ENCODE measurements at regions not wholly inside any gene's neighbourhood (a gene's known extent, or its start where the extent isn't known, plus 50 kb on each side); places are given as distances from the start of the nearest gene placed in this dataset.
A peak's percentile ranks its signal among the peaks of the same experiment; 100 is the strongest.

DNA sequence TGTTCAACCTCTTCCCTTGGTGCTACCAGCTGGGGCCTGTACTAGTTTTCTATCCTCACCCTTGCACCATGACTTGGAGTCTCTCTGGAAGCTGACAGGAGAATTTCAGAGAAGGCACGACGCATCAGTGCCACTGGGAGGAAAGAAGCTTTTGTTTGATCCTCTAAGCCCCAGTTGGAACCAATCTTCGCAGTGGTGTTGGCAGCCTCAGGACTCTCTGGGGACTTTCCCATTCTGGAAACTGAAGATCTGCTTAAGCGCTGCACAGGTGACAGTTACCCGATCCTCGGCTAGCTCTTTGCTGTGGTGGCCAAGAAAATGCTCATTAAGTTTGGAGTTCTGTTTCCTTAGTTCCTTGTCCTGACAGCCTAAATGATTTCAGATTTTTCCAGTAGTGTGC lies 222.3 kb downstream of the RHOU start:
- no peaks in the 10 kb centered on the region for H3K4me1 ChIP-seq
- no peak overlapping the region for H3K27ac ChIP-seq
- intact Hi-C loops (cut with DNase I) = no loop called here
- no peaks in the 10 kb centered on the region for H3K36me3 ChIP-seq
- no peaks in the 10 kb centered on the region for H3K9me3 ChIP-seq
- ATAC-seq (no peak), DNase-seq (no peak)
- H3K4me3 ChIP-seq = no peak overlapping the region
- TF ChIP-seq, protein P1, sequence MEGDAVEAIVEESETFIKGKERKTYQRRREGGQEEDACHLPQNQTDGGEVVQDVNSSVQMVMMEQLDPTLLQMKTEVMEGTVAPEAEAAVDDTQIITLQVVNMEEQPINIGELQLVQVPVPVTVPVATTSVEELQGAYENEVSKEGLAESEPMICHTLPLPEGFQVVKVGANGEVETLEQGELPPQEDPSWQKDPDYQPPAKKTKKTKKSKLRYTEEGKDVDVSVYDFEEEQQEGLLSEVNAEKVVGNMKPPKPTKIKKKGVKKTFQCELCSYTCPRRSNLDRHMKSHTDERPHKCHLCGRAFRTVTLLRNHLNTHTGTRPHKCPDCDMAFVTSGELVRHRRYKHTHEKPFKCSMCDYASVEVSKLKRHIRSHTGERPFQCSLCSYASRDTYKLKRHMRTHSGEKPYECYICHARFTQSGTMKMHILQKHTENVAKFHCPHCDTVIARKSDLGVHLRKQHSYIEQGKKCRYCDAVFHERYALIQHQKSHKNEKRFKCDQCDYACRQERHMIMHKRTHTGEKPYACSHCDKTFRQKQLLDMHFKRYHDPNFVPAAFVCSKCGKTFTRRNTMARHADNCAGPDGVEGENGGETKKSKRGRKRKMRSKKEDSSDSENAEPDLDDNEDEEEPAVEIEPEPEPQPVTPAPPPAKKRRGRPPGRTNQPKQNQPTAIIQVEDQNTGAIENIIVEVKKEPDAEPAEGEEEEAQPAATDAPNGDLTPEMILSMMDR (IDR thresholded peaks at IDR 0.05) = no peak
- H3K27me3 ChIP-seq = no peaks in the 10 kb centered on the region

DNA sequence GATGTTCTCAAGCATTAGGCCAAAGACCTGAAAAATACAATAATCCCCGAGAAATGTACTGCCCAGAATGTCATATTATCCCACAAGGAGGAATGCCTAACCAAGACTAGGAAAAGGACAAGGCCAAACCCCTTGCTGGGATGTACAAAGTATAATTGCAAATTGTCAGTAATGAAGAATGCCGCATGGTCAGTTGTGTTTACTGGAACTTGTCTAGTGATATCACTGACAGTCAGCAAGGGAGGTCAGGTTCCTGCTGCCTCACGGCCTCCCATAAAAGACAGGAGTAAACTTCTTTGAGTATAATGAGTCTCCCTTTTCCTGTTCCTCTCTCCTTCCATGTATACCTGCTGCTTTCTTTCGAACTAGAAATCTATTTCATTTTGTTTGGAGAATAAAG lies 222.8 kb downstream of the RHOU start:
- ATAC-seq = no peak

GRCh38 chr1:228958741-228959140 lies 223.5 kb downstream of the RHOU start:
- DNase-seq (no peak), ATAC-seq (no peak)
- Histone ChIP-seq H3K4me3 (no peak overlapping the region), H3K36me3 (no peaks in the 10 kb centered on the region), H3K27me3 (no peaks in the 10 kb centered on the region), H3K27ac (no peak overlapping the region), H3K4me1 (peaks cover 3% of the 10 kb centered on the region), H3K9me3 (no peaks in the 10 kb centered on the region)
- intact Hi-C loops (cut with DNase I) = no loop called here
- TF ChIP-seq, protein P1 (IDR thresholded peaks at IDR 0.05) = no peak

More for the DNA sequence above, 222.8 kb downstream of the RHOU start:
- Histone ChIP-seq H3K27ac (no peak overlapping the region), H3K4me1 (no peaks in the 10 kb centered on the region), H3K27me3 (no peaks in the 10 kb centered on the region), H3K9me3 (no peaks in the 10 kb centered on the region), H3K36me3 (no peaks in the 10 kb centered on the region), H3K4me3 (no peak overlapping the region)
- intact Hi-C loops (cut with DNase I) = no loop called here
- TF ChIP-seq, protein P1 (IDR thresholded peaks at IDR 0.05) = no peak
- no peak for DNase-seq

- ATAC-seq = peak; percentile 27
Observed at GRCh38 chr1:228960705-228961104, 225.4 kb downstream of the RHOU start.

DNA sequence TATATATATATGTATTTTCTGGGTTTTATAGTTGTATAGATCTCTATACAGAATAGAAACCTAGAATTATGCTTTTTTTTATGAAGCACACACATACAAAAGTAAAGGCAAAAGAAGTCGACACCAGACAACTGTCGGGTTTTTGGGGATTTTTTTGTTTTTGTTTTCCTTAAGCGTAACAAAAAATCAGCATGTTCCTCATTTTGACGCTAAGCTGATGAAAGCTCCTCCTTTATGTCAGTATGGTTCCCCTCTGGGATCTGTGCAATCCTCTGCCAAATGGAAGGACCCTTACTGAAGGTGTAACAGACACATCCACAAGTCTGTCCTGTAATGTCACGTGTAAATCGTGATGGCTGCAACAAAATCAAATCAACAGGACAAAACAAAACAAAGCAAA lies 226.2 kb downstream of the RHOU start:
- DNase-seq = no peak
- Histone ChIP-seq H3K27me3 (no peaks in the 10 kb centered on the region), H3K27ac (no peak overlapping the region), H3K4me3 (no peak overlapping the region), H3K36me3 (no peaks in the 10 kb centered on the region), H3K9me3 (no peaks in the 10 kb centered on the region), H3K4me1 (peaks cover 6% of the 10 kb centered on the region)
- TF ChIP-seq, protein P1 (IDR thresholded peaks at IDR 0.05) = no peak
- ATAC-seq = no peak
- intact Hi-C loops (cut with DNase I) = no loop called here

More at GRCh38 chr1:228960705-228961104, 225.4 kb downstream of the RHOU start:
- no peaks in the 10 kb centered on the region for H3K9me3 ChIP-seq
- H3K36me3 ChIP-seq = no peaks in the 10 kb centered on the region
- intact Hi-C loops (cut with DNase I) = no loop called here
- H3K4me3 ChIP-seq = no peak overlapping the region
- H3K4me1 ChIP-seq = peaks cover 6% of the 10 kb centered on the region
- TF ChIP-seq, protein P1 (IDR thresholded peaks at IDR 0.05) = no peak
- DNase-seq = no peak
- H3K27ac ChIP-seq = no peak overlapping the region
- H3K27me3 ChIP-seq = no peaks in the 10 kb centered on the region

DNA sequence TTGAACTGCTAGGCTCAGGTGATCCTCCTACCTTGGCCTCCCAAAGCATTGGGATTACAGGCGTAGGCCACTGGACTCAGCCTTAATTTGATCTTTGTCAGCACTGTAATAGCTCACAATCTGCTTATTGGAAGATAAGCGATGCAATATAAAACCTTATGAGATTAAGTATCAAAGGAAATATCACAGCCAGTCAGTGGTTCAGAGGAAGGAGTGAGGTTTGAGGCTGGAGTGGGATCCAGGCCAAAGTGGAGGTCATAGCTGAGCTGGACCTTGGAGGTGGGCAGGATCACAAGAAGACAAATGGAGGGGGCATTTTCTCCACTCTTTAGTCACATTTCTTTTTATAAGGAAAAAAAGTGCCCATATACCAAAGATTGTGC lies 228.5 kb downstream of the RHOU start:
- H3K36me3 ChIP-seq = no peaks in the 10 kb centered on the region
- DNase-seq (no peak), ATAC-seq (peak; percentile 36)
- H3K27ac ChIP-seq = peak overlapping the region; percentile 66
- intact Hi-C loops (cut with DNase I) = no loop called here
- peaks cover 6% of the 10 kb centered on the region for H3K4me1 ChIP-seq
- H3K4me3 ChIP-seq = no peak overlapping the region
- no peaks in the 10 kb centered on the region for H3K9me3 ChIP-seq
- no peaks in the 10 kb centered on the region for H3K27me3 ChIP-seq
- TF ChIP-seq, protein P1 (IDR thresholded peaks at IDR 0.05) = no peak

Measured in upper lobe of right lung (tissue), 1 donor.